ENCODE measurements at regions not wholly inside any gene's neighbourhood (a gene's known extent, or its start where the extent isn't known, plus 50 kb on each side); places are given as distances from the start of the nearest gene placed in this dataset.

DNA sequence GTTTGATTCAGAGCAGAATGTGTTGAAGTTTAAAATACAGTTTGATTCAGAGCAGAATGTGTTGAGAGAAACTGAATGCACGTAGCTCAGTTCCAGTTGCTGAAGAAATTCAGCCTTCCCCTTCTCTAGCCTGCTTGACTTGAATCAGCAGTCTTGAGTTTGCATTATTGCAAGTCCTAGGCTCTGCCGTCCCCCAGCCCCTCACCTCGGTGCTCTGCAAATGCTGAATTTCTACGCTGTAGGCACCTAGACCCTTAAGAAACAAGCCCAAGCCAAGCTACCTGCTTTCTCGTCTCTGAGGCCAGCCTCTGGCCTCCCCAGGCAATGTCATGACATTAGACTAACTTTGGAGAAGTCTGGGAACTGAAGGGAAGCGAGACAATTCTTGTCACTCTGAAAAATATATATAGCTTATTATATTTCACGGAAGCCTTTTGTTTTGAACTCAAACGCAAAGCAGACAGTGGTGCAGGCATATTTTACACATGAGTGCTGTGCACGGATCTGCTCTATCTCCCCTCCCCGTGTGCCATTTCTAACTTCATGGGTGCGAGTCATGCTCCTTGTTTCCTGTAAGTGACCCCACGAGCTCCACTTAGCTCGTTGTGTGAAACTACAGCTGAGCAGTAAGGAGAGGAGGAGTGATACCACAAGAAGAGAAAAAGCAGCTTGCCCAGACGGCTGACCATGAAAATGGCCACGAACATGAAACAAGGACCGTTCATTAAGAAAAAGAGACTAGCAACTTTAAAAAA lies 71.4 kb upstream of the DUSP22 start:
- TF ChIP-seq, protein P1, sequence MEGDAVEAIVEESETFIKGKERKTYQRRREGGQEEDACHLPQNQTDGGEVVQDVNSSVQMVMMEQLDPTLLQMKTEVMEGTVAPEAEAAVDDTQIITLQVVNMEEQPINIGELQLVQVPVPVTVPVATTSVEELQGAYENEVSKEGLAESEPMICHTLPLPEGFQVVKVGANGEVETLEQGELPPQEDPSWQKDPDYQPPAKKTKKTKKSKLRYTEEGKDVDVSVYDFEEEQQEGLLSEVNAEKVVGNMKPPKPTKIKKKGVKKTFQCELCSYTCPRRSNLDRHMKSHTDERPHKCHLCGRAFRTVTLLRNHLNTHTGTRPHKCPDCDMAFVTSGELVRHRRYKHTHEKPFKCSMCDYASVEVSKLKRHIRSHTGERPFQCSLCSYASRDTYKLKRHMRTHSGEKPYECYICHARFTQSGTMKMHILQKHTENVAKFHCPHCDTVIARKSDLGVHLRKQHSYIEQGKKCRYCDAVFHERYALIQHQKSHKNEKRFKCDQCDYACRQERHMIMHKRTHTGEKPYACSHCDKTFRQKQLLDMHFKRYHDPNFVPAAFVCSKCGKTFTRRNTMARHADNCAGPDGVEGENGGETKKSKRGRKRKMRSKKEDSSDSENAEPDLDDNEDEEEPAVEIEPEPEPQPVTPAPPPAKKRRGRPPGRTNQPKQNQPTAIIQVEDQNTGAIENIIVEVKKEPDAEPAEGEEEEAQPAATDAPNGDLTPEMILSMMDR (IDR thresholded peaks at IDR 0.05) = no peak
- TF ChIP-seq POLR2A (IDR thresholded peaks at IDR 0.05) = no peak
